ENCODE measurements at regions not wholly inside any gene's neighbourhood (a gene's known extent, or its start where the extent isn't known, plus 50 kb on each side); places are given as distances from the start of the nearest gene placed in this dataset.
A peak's percentile ranks its signal among the peaks of the same experiment; 100 is the strongest.
"Not testable (repeated sequence)": the region's sequence is repeated elsewhere in the genome, so short reads cannot be mapped to it uniquely, and the experiment has no call there.

DNA sequence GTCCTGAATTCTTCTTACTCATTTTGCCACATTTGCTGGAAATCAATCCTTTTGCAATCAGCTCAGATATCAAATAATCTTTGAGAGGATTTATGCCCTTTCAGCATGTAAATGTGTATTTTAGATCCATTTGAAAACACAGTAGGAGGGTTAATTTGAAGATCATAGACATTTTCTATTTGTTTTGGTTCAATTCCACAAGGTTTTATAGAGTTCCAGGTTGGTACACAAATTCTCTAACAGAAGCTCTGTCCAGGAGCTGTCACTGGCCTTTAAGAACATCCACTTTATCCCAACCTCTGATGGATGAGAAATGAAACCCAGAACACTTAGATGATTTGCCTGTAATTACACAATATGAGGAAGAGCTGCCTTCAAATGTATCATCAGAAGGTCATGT is 157.3 kb upstream of the CHAC2 start:
- no peaks in the 10 kb centered on the region for H3K36me3 ChIP-seq (ENCODE audit: control insufficient read depth, insufficient read depth, low read length)
- TF ChIP-seq, protein P1, sequence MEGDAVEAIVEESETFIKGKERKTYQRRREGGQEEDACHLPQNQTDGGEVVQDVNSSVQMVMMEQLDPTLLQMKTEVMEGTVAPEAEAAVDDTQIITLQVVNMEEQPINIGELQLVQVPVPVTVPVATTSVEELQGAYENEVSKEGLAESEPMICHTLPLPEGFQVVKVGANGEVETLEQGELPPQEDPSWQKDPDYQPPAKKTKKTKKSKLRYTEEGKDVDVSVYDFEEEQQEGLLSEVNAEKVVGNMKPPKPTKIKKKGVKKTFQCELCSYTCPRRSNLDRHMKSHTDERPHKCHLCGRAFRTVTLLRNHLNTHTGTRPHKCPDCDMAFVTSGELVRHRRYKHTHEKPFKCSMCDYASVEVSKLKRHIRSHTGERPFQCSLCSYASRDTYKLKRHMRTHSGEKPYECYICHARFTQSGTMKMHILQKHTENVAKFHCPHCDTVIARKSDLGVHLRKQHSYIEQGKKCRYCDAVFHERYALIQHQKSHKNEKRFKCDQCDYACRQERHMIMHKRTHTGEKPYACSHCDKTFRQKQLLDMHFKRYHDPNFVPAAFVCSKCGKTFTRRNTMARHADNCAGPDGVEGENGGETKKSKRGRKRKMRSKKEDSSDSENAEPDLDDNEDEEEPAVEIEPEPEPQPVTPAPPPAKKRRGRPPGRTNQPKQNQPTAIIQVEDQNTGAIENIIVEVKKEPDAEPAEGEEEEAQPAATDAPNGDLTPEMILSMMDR (IDR thresholded peaks at IDR 0.05; ENCODE audit: insufficient read depth, low read length, poor library complexity, severe bottlenecking) = no peak
- H3K4me3 ChIP-seq (ENCODE audit: low read depth, low read length) = no peak overlapping the region
- no peaks in the 10 kb centered on the region for H3K27me3 ChIP-seq (ENCODE audit: control insufficient read depth, insufficient read depth, low read length)
- no peak for DNase-seq (ENCODE audit: low read depth)

DNA sequence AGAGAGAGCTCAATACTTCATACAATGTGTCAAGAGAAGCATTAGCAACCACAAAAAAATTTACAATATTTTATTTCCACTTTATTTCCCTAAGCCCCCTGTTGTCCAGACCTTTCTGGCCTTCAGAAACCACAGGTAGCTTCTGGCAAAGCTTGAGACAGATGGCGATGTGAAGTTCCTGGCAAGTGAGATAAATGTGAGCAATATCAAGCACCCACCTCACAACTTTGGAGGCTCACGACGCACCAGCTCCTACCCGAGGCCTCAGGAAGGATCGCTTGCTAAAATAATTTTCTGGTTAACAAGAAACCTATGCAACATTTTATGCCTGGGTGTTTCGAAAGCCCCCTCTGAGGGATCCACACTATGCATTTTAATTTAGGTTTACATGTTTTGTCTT is 158.1 kb upstream of the CHAC2 start:
- H3K27me3 ChIP-seq (ENCODE audit: control insufficient read depth, insufficient read depth, low read length) = no peaks in the 10 kb centered on the region
- DNase-seq (ENCODE audit: low read depth) = no peak
- H3K4me3 ChIP-seq (ENCODE audit: low read depth, low read length) = no peak overlapping the region
- H3K36me3 ChIP-seq (ENCODE audit: control insufficient read depth, insufficient read depth, low read length) = no peaks in the 10 kb centered on the region
- TF ChIP-seq, protein P1 (IDR thresholded peaks at IDR 0.05; ENCODE audit: insufficient read depth, low read length, poor library complexity, severe bottlenecking) = no peak

DNA sequence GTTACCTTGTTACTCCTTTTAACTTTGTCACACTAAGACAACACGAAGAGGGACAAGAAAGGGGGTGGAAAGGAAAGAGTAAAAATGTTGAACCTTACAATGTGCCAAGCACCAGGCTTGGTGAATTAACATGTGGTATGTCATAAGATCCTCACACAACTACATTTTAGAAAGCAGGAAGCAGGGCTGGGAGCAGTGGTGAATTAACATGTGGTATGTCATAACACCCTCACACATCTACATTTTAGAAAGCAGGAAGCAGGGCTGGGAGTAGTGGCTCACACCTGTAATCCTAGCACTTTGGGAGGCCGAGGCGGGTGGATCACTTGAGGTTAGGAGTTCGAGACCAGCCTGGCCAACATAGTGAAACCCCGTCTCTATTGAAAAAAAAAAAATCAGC is 159.3 kb upstream of the CHAC2 start:
- TF ChIP-seq, protein P1 (IDR thresholded peaks at IDR 0.05; ENCODE audit: insufficient read depth, low read length, poor library complexity, severe bottlenecking) = no peak
- H3K27me3 ChIP-seq (ENCODE audit: control insufficient read depth, insufficient read depth, low read length) = no peaks in the 10 kb centered on the region
- no peaks in the 10 kb centered on the region for H3K36me3 ChIP-seq (ENCODE audit: control insufficient read depth, insufficient read depth, low read length)
- H3K4me3 ChIP-seq (ENCODE audit: low read depth, low read length) = no peak overlapping the region
- DNase-seq (ENCODE audit: low read depth) = no peak

DNA sequence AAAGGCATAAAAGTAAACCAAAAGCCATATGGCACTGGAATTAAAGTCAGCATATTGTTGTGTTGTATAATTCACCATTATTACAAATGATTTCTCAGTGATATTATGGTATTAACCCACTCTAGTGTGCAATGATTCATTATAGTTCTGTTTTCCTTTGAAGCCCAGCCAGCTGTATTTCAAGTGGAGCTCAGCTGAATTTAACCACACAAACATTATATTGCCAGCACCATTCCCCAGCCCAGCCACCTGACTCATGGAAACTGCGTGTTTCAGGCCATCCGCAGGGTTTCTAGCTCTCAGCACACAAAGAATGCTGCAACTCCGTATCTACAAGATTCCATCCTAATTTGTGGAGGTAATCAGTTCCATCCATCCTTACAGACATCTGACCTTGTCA is 166.8 kb upstream of the CHAC2 start:
- TF ChIP-seq, protein P1 (IDR thresholded peaks at IDR 0.05; ENCODE audit: insufficient read depth, low read length, poor library complexity, severe bottlenecking) = no peak
- Histone ChIP-seq H3K36me3 (ENCODE audit: control insufficient read depth, insufficient read depth, low read length) (no peaks in the 10 kb centered on the region), H3K27me3 (ENCODE audit: control insufficient read depth, insufficient read depth, low read length) (no peaks in the 10 kb centered on the region), H3K4me3 (ENCODE audit: low read depth, low read length) (no peak overlapping the region)
- DNase-seq (ENCODE audit: low read depth) = peak; percentile 7

DNA sequence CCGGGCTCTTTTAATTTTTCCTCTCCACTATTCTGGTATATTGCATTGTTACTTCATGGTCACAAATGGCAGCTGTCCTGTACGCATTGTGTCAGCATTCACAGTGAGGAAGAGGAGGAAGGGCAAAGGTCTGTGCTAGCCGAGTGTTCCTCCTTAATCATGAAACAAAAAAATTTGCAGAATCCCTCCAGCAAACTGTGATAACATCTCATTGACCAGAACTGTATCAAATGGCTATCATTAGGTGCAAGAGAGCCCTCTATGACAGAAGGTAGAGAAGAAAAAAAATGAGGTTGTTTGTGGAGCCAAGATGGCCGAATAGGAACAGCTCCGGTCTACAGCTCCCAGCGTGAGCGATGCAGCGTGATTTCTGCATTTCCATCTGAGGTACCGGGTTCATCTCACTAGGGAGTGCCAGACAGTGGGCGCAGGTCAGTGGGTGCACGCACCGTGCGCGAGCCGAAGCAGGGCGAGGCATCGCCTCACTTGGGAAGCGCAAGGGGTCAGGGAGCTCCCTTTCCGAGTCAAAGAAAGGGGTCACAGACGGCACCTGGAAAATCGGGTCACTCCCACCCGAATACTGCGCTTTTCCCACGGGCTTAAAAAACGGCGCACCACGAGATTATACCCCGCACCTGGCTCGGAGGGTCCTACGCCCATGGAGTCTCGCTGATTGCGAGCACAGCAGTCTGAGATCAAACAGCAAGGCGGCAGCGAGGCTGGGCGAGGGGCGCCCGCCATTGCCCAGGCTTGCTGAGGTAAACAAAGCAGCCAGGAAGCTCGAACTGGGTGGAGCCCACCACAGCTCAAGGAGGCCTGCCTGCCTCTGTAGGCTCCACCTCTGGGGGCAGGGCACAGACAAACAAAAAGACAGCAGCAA is 180.6 kb upstream of the CHAC2 start:
- not testable (repeated sequence) for H3K27me3 ChIP-seq (ENCODE audit: control insufficient read depth, insufficient read depth, low read length); H3K4me3 ChIP-seq (ENCODE audit: low read depth, low read length); DNase-seq (ENCODE audit: low read depth); H3K36me3 ChIP-seq (ENCODE audit: control insufficient read depth, insufficient read depth, low read length)

DNA sequence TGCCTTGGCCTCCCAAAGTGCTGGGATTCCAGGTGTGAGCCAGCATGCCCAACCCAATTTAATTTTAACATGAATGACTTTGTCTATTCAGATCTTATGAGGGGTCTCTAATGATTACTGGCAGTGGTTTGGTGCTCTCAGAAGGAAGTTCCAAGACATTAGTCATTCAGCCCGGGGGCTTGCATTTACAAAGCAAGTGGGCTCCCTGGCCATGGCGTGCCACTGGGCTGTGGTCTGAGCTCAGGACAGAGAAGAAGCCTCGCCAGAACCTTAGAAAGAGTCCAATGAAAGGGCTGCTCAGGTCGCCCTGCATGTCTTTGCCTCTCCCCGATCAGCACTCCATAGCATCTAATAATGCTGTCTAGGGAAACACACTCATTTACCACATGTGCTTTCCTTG is 182.6 kb upstream of the CHAC2 start:
- no peaks in the 10 kb centered on the region for H3K36me3 ChIP-seq (ENCODE audit: control insufficient read depth, insufficient read depth, low read length)
- no peak for DNase-seq (ENCODE audit: low read depth)
- H3K4me3 ChIP-seq (ENCODE audit: low read depth, low read length) = no peak overlapping the region
- TF ChIP-seq, protein P1 (IDR thresholded peaks at IDR 0.05; ENCODE audit: insufficient read depth, low read length, poor library complexity, severe bottlenecking) = no peak
- no peaks in the 10 kb centered on the region for H3K27me3 ChIP-seq (ENCODE audit: control insufficient read depth, insufficient read depth, low read length)
